Neutrophil (primary cell): ENCODE measurements at regions not wholly inside any gene's neighbourhood (a gene's known extent, or its start where the extent isn't known, plus 50 kb on each side); places are given as distances from the start of the nearest gene placed in this dataset.
"Not testable (repeated sequence)": the region's sequence is repeated elsewhere in the genome, so short reads cannot be mapped to it uniquely, and the experiment has no call there.

ENCODE experiments used
- H3K27ac ChIP-seq: fragments of 200-600 bp; sonication (generic); 2 replicates; pipeline ENCODE4 v1.5.1; 2016; ENCODE audit warnings: mild to moderate bottlenecking, moderate library complexity
- H3K27me3 ChIP-seq: fragments of 200-600 bp; sonication (generic); 2 replicates; pipeline ENCODE4 v1.6.0; 2016; ENCODE audit warnings: mild to moderate bottlenecking
- H3K36me3 ChIP-seq: fragments of 200-600 bp; sonication (generic); 2 replicates; pipeline ENCODE4 v1.5.1; 2017
- H3K4me1 ChIP-seq, 2 experiments: fragments of 200-600 bp in 1 of 2; sonication (generic) in 1 of 2; 1 replicate in 1 of 2; 2 replicates in 1 of 2; pipeline versions ENCODE4 v1.5.1 to v1.6.1; 2013 to 2016; ENCODE audit warnings: low read depth in 1 of 2, low read length in 1 of 2, mild to moderate bottlenecking in 1 of 2, moderate library complexity in 1 of 2; ENCODE audit not compliant: control insufficient read depth in 1 of 2, insufficient read depth in 1 of 2
- H3K4me3 ChIP-seq, 2 experiments: fragments of 200-600 bp in 1 of 2; sonication (generic) in 1 of 2; 1 replicate in 1 of 2; 2 replicates in 1 of 2; pipeline ENCODE4 v1.5.1; 2013 to 2016; ENCODE audit warnings: low read depth in 1 of 2, low read length in 1 of 2, mild to moderate bottlenecking in 1 of 2, moderate library complexity in 1 of 2
- H3K9me3 ChIP-seq: fragments of 200-600 bp; sonication (generic); 2 replicates; pipeline ENCODE4 v1.5.1; 2016
- TF ChIP-seq, protein P1 (sequence below): fragments of 200-600 bp; sonication (generic); IDR thresholded peaks from 2 replicates; pipeline ENCODE4 v1.5.1; 2016; ENCODE audit warnings: antibody characterized with exemption

DNA sequence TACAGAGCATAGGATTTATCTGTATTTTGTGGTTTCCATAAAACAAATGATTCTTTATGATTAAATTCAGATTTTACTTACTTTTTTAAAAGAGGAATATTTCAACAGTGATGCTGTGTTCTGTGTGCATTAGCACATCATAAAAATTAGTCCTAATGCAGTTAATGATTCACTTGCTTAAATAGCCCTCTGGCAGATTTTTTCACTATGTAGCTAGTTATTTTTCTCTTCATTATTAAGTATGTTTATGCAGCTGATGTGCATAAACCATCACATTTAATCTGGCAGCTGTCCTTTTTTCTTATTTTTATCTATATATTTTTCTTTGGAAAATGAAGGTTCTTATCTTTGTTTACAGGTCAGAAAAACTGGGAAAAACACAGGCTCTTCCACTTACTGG is 127.2 kb downstream of the ZNF486 start:
- Histone ChIP-seq H3K27me3 (no peaks in the 10 kb centered on the region), H3K36me3 (no peaks in the 10 kb centered on the region), H3K4me3 (no peak overlapping the region), H3K27ac (no peak overlapping the region), H3K9me3 (no peaks in the 10 kb centered on the region), H3K4me1 (no peaks in the 10 kb centered on the region)
- TF ChIP-seq, protein P1, sequence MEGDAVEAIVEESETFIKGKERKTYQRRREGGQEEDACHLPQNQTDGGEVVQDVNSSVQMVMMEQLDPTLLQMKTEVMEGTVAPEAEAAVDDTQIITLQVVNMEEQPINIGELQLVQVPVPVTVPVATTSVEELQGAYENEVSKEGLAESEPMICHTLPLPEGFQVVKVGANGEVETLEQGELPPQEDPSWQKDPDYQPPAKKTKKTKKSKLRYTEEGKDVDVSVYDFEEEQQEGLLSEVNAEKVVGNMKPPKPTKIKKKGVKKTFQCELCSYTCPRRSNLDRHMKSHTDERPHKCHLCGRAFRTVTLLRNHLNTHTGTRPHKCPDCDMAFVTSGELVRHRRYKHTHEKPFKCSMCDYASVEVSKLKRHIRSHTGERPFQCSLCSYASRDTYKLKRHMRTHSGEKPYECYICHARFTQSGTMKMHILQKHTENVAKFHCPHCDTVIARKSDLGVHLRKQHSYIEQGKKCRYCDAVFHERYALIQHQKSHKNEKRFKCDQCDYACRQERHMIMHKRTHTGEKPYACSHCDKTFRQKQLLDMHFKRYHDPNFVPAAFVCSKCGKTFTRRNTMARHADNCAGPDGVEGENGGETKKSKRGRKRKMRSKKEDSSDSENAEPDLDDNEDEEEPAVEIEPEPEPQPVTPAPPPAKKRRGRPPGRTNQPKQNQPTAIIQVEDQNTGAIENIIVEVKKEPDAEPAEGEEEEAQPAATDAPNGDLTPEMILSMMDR: no peak

DNA sequence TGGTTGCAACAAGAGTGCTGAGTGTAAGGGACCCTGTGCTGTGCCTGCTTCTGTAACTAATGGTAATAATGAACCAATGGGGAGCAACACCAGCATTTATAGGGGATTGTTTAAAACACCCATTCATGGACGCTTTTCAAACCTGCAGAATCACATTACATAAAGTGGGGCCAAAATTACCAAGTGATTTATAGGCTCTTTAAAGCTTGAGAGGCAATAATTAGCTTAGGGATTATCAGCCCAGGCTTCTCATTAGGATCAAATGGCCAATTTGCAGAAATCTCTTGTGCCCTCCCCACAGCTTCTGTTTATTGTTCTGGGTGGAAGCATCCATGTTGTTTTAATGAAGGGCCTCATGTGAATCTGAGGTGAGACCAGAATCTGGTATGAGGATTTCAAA is 125.5 kb downstream of the ZNF486 start:
- not testable (repeated sequence) for H3K27ac ChIP-seq, H3K9me3 ChIP-seq, H3K4me3 ChIP-seq, H3K36me3 ChIP-seq, H3K27me3 ChIP-seq, H3K4me1 ChIP-seq

DNA sequence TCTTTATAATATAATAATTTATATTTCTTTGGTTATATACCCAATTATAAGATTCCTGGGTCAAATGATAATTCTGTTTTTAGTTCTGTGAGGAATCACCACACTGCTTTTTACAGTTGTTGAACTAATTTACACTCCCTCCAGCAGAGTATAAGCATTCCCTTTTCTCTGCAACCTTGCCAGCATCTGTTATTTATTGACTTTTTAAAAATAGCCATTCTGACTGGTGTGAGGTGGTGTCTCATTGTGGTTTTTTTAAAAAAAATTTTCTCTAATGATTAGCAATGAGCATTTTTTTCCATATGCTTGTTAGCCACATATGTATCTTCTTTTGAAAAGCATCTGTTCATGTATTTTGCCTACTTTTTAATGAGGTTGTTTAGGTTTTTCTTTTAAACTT is 122.2 kb downstream of the ZNF486 start:
- Histone ChIP-seq H3K36me3 (no peaks in the 10 kb centered on the region), H3K9me3 (no peaks in the 10 kb centered on the region), H3K27me3 (no peaks in the 10 kb centered on the region), H3K4me3 (no peak overlapping the region), H3K27ac (no peak overlapping the region), H3K4me1 (no peaks in the 10 kb centered on the region)
- TF ChIP-seq, protein P1: no peak

GRCh38 chr19:20287070-20287469 is 120.1 kb downstream of the ZNF486 start:
- Histone ChIP-seq H3K36me3 (no peaks in the 10 kb centered on the region), H3K27me3 (no peaks in the 10 kb centered on the region), H3K27ac (no peak overlapping the region), H3K4me1 (no peaks in the 10 kb centered on the region), H3K4me3 (no peak overlapping the region), H3K9me3 (no peaks in the 10 kb centered on the region)
- TF ChIP-seq, protein P1: no peak

DNA sequence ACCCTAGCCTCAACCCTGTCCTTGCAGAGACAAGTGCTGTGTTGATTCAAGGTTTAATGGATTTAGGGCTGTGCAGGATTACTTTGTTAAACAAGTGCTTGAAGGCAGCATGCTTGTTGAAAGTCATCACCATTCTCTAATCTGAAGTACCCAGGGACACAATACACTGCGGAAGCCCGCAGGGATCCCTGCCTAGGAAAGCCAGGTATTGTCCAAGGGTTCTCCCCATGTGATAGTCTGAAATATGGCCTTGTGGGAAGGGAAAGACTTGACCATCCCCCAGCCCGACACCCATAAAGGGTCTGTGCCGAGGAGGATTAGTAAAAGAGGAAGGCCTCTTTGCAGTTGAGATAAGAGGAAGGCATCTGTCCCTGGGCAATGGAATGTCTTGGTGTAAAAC is 118.9 kb downstream of the ZNF486 start:
- H3K9me3 ChIP-seq, H3K27me3 ChIP-seq, H3K4me3 ChIP-seq, H3K36me3 ChIP-seq, H3K4me1 ChIP-seq, H3K27ac ChIP-seq: not testable (repeated sequence)

GRCh38 chr19:20279516-20279915 is 112.5 kb downstream of the ZNF486 start:
- no peak overlapping the region for H3K4me3 ChIP-seq
- H3K4me1 ChIP-seq: no peaks in the 10 kb centered on the region
- H3K27ac ChIP-seq: no peak overlapping the region
- H3K36me3 ChIP-seq: no peaks in the 10 kb centered on the region
- H3K27me3 ChIP-seq: no peaks in the 10 kb centered on the region
- TF ChIP-seq, protein P1: no peak
- H3K9me3 ChIP-seq: no peaks in the 10 kb centered on the region

DNA sequence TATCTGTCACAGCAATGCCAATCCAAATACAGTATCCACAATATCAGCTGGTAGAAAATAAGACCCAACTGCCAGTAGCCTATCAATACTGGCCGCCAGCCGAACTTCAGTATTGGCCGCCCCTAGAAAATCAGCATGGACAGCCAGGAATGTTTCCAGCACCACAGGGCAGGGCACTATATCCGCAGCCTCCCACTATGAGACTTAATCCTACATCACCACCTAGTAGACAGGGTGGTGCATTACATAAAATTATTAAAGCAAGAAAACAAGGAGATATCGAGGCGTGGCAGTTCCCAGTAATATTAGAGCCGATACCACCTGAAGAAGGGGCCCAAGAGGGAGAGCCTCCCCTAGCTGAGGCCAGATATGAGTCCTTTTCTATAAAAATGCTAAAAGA is 111.3 kb downstream of the ZNF486 start:
- Histone ChIP-seq H3K36me3 (no peaks in the 10 kb centered on the region), H3K4me1 (no peaks in the 10 kb centered on the region), H3K27ac (no peak overlapping the region), H3K9me3 (no peaks in the 10 kb centered on the region), H3K27me3 (no peaks in the 10 kb centered on the region), H3K4me3 (no peak overlapping the region)
- TF ChIP-seq, protein P1: peak; percentile 35

DNA sequence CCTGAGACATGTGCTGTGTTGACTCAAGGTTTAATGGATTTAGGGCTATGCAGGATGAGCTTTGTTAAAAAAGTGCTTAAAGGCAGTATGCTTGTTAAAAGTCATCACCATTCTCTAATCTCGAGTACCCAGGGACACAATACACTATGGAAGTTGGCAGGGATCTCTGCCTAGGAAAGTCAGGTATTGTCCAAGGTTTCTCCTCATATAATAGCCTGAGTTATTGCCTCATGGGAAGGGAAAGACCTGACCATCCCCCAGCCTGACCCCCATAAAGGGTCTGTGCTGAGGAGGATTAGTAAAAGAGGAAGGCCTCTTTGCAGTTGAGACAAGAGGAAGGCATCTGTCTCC is 109.7 kb downstream of the ZNF486 start:
- not testable (repeated sequence) for H3K9me3 ChIP-seq, H3K36me3 ChIP-seq, H3K27ac ChIP-seq, H3K4me1 ChIP-seq, H3K4me3 ChIP-seq, H3K27me3 ChIP-seq
